Middle frontal gyrus (tissue), 1 donor: ENCODE measurements at regions not wholly inside any gene's neighbourhood (a gene's known extent, or its start where the extent isn't known, plus 50 kb on each side); places are given as distances from the start of the nearest gene placed in this dataset.

ENCODE experiments used
- DNase-seq: peaks from one replicate; pipeline ENCODE4 v3.0.0-alpha.2; 2015; ENCODE audit warnings: low spot score; ENCODE audit errors: extremely low spot score

- no peak for DNase-seq
Observed at GRCh38 chr3:193873426-193874201, 262.3 kb upstream of the HES1 start.

GRCh38 chr3:193874512-193874911 lies 261.4 kb upstream of the HES1 start:
- no peak for DNase-seq

- DNase-seq, result no peak
Observed at GRCh38 chr3:193874997-193875593, 260.9 kb upstream of the HES1 start.

GRCh38 chr3:193875601-193876321 lies 260.2 kb upstream of the HES1 start:
- no peak for DNase-seq

- no peak for DNase-seq
Observed at GRCh38 chr3:193879099-193879863, 256.7 kb upstream of the HES1 start.

GRCh38 chr3:193879864-193880242 lies 256.1 kb upstream of the HES1 start:
- no peak for DNase-seq

- DNase-seq, result no peak
Observed at GRCh38 chr3:193882091-193882490, 253.9 kb upstream of the HES1 start.

- no peak for DNase-seq
Observed at GRCh38 chr3:193883551-193883950, 252.4 kb upstream of the HES1 start.

- no peak for DNase-seq
Observed at GRCh38 chr3:193884027-193884426, 251.9 kb upstream of the HES1 start.

- no peak for DNase-seq
Observed at GRCh38 chr3:193884652-193885051, 251.3 kb upstream of the HES1 start.

GRCh38 chr3:193885832-193886231 lies 250.1 kb upstream of the HES1 start:
- DNase-seq, result no peak

GRCh38 chr3:193890016-193890897 lies 245.7 kb upstream of the HES1 start:
- no peak for DNase-seq

GRCh38 chr3:193894121-193894863 lies 241.7 kb upstream of the HES1 start:
- no peak for DNase-seq

GRCh38 chr3:193895409-193895808 lies 240.5 kb upstream of the HES1 start:
- no peak for DNase-seq

GRCh38 chr3:193896419-193896818 lies 239.5 kb upstream of the HES1 start:
- no peak for DNase-seq

- no peak for DNase-seq
Observed at GRCh38 chr3:193897288-193897687, 238.7 kb upstream of the HES1 start.

- no peak for DNase-seq
Observed at GRCh38 chr3:193897731-193898180, 238.2 kb upstream of the HES1 start.

GRCh38 chr3:193899001-193899400 lies 236.9 kb upstream of the HES1 start:
- peak; percentile 10 for DNase-seq

- DNase-seq, result no peak
Observed at GRCh38 chr3:193901007-193901406, 234.9 kb upstream of the HES1 start.
